Fibroblast of the aortic adventitia (primary cell): ENCODE measurements at regions not wholly inside any gene's neighbourhood (a gene's known extent, or its start where the extent isn't known, plus 50 kb on each side); places are given as distances from the start of the nearest gene placed in this dataset.

Source experiments
- DNase-seq: peaks from one replicate; pipeline ENCODE4 v3.0.0-alpha.2; 2010; ENCODE audit warnings: low read depth
- H3K4me3 ChIP-seq: 2 replicates; pipeline ENCODE4 v1.5.1; 2011; ENCODE audit warnings: low read depth, mild to moderate bottlenecking, control low read depth, low read length, moderate library complexity
- TF ChIP-seq, protein P1 (sequence below): IDR thresholded peaks from 2 replicates; pipeline ENCODE4 v1.5.1; 2011; ENCODE audit warnings: mild to moderate bottlenecking, low read length, control low read depth, inconsistent platforms; ENCODE audit not compliant: insufficient read depth

DNA sequence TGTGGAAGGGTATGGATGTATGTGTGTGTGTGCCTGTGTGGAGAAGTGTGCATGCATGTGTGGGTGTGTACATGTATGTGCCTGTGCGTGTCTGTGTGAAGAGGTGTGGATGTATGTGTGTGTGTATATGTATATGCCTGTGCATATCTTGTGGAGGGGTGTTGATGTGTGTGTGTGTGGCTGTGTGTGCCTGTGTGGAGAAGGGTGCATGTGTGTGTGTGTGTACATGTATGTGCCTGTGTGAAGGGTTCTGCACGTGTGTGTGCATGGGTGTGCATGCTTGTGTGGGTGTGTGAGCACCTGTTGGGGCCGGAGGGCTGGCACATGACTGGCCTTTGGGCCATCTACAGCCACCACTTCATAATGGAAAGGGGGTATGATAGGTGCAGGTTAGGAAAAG is 291.4 kb downstream of the IRX2 start:
- DNase-seq, result no peak
- no peak overlapping the region for H3K4me3 ChIP-seq
- TF ChIP-seq, protein P1, sequence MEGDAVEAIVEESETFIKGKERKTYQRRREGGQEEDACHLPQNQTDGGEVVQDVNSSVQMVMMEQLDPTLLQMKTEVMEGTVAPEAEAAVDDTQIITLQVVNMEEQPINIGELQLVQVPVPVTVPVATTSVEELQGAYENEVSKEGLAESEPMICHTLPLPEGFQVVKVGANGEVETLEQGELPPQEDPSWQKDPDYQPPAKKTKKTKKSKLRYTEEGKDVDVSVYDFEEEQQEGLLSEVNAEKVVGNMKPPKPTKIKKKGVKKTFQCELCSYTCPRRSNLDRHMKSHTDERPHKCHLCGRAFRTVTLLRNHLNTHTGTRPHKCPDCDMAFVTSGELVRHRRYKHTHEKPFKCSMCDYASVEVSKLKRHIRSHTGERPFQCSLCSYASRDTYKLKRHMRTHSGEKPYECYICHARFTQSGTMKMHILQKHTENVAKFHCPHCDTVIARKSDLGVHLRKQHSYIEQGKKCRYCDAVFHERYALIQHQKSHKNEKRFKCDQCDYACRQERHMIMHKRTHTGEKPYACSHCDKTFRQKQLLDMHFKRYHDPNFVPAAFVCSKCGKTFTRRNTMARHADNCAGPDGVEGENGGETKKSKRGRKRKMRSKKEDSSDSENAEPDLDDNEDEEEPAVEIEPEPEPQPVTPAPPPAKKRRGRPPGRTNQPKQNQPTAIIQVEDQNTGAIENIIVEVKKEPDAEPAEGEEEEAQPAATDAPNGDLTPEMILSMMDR, result no peak

DNA sequence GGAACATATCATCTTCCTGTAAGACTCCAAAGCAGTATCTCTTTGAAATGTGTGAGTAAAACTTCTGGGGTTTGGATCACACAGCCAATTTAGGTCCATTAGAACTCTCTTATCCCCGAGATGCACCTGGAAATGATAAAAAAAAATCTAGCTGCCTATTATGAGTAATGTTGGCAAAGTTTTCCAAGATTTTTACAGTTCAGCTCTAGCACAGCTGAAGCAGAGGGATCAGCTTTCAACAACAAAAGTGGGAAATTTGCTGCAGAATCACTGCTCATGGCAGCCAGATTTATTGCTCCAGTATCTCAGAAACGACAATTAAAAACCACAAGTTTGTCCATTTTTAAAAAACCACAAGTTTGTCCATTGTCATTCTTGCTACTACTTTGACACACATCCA is 292.2 kb downstream of the IRX2 start:
- TF ChIP-seq, protein P1, result no peak
- no peak for DNase-seq
- H3K4me3 ChIP-seq, result no peak overlapping the region

DNA sequence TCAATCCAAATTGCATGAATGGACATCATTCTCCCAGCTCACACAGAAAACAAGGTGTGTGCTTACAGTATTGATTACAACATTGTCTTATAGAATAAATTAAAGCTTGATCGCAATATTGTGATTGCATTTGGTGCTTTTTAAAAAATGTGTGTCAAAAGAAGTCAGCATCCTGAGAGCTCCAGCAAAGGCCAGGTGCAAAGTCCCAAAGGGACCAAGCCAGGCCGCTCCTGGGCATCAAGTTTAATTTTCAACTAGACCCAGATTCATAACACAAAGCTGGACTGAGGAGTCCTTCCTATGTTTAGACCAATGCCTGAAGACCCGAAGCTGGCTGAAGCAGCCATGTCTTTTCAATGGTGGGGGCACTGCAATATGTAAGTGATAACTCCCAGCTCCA is 295.6 kb downstream of the IRX2 start:
- DNase-seq, result no peak
- H3K4me3 ChIP-seq, result no peak overlapping the region
- TF ChIP-seq, protein P1, result no peak

DNA sequence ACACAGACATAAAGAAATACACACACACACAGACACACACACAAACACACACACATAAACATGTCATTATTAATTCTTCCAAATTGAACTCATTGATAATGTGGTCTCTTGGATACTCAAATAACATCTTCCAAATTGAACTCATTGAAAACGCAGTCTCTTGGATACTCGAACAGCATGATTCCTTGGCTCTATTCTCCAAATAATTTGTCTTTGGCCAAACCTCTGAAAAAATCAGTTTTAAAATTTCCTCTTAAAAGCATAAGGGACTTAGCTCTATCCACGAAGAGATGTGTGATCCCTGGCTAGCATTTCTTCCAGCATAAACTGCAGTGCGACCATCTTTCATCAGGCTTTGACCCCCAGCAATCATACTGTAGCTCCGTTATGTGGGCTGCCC is 296.6 kb downstream of the IRX2 start:
- no peak for DNase-seq
- no peak overlapping the region for H3K4me3 ChIP-seq
- TF ChIP-seq, protein P1, result no peak

DNA sequence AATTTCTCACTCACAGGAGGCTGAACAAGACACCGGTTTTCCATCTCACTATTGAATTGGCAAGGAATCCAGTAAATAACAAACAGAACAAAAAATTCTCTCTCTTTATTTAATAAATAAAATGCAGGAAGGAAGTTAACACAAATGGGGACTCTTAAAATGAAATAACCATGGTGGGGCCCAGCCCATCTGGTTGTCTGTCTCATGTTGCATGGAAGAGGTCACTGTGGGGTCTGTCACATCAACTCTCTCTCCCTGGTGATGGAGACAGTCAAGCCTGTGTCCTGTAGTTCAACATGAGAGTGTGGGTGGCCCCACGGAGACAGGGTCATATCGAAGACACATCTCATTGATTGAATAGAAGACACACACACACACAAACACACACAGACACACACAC is 297.7 kb downstream of the IRX2 start:
- H3K4me3 ChIP-seq, result no peak overlapping the region
- TF ChIP-seq, protein P1, result no peak
- DNase-seq, result no peak

DNA sequence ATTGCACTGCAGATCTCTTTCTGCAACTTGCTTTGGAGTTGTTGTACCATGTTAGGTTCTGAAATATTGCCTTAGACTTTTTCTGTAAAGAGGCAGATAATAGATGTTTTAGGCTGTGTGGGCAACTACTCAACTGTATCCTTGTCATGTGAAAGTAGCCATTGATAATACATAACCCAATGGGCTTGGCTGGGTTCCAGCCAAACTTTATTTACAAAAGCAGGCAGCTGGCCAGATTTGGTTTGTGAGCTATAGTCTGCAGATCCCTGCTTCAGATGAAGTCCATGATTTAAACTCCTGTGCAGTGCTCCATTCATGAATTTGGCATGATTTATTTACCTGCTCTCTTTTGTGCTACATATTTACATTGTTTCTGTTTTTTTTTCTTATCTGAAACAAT is 300.4 kb downstream of the IRX2 start:
- no peak for DNase-seq
- TF ChIP-seq, protein P1, result no peak
- no peak overlapping the region for H3K4me3 ChIP-seq
